H9 (cell line): ENCODE measurements at regions not wholly inside any gene's neighbourhood (a gene's known extent, or its start where the extent isn't known, plus 50 kb on each side); places are given as distances from the start of the nearest gene placed in this dataset.

Source experiments
- DNase-seq: peaks from one replicate; pipeline ENCODE4 v3.0.0-alpha.2; 2017
- H2AFZ ChIP-seq: one replicate; pipeline ENCODE4 v1.6.1; 2013; ENCODE audit warnings: mild to moderate bottlenecking, low read length, control low read depth, moderate library complexity
- H2AK5ac ChIP-seq: 2 replicates; pipeline ENCODE4 v1.6.1; 2013; ENCODE audit warnings: low read length, control low read depth, mixed read lengths; ENCODE audit not compliant: insufficient read length
- H2BK120ac ChIP-seq: one replicate; pipeline ENCODE4 v1.6.1; 2013; ENCODE audit warnings: low read depth, mild to moderate bottlenecking, low read length, control low read depth, inconsistent platforms; ENCODE audit not compliant: poor library complexity, severe bottlenecking
- H2BK12ac ChIP-seq: 2 replicates; pipeline ENCODE4 v1.6.1; 2013; ENCODE audit warnings: low read length, control low read depth, mixed read lengths, low read depth; ENCODE audit not compliant: insufficient read length
- H2BK15ac ChIP-seq: 2 replicates; pipeline ENCODE4 v1.6.1; 2013; ENCODE audit warnings: low read depth, low read length, control low read depth
- H2BK20ac ChIP-seq: one replicate; pipeline ENCODE4 v1.6.1; 2013; ENCODE audit warnings: low read depth, mild to moderate bottlenecking, low read length, control low read depth, inconsistent platforms; ENCODE audit not compliant: poor library complexity, severe bottlenecking
- H2BK5ac ChIP-seq: 2 replicates; pipeline ENCODE4 v1.6.1; 2013; ENCODE audit warnings: low read length, control low read depth, mixed read lengths; ENCODE audit not compliant: insufficient read length
- H3K14ac ChIP-seq: 2 replicates; pipeline ENCODE4 v1.6.1; 2013; ENCODE audit warnings: low read length, control low read depth; ENCODE audit not compliant: insufficient read depth
- H3K18ac ChIP-seq: 2 replicates; pipeline ENCODE4 v1.6.1; 2013; ENCODE audit warnings: low read depth, mild to moderate bottlenecking, mixed read lengths, low read length, control low read depth; ENCODE audit not compliant: insufficient read length
- H3K23ac ChIP-seq: 2 replicates; pipeline ENCODE4 v1.6.1; 2013; ENCODE audit warnings: low read length, control low read depth, mixed read lengths, low read depth; ENCODE audit not compliant: insufficient read length
- H3K23me2 ChIP-seq: 2 replicates; pipeline ENCODE4 v1.6.1; 2013; ENCODE audit warnings: low read depth, mild to moderate bottlenecking, mixed read lengths, low read length, control low read depth; ENCODE audit not compliant: insufficient read length, poor library complexity, severe bottlenecking
- H3K27ac ChIP-seq: 2 replicates; pipeline ENCODE4 v1.5.1; 2013; ENCODE audit warnings: low read length, control low read depth, mixed read lengths, low read depth; ENCODE audit not compliant: insufficient read length
- H3K27me3 ChIP-seq: 2 replicates; pipeline ENCODE4 v1.6.1; 2013; ENCODE audit warnings: low read length, control low read depth, inconsistent platforms; ENCODE audit not compliant: insufficient read depth
- H3K4ac ChIP-seq: 2 replicates; pipeline ENCODE4 v1.6.1; 2013; ENCODE audit warnings: low read depth, mild to moderate bottlenecking, control low read depth, inconsistent platforms, low read length, moderate library complexity
- H3K4me1 ChIP-seq: 2 replicates; pipeline ENCODE4 v1.6.1; 2013; ENCODE audit warnings: low read length, control low read depth, inconsistent platforms; ENCODE audit not compliant: insufficient read depth
- H3K4me2 ChIP-seq: 2 replicates; pipeline ENCODE4 v1.6.1; 2013; ENCODE audit warnings: low read length, control low read depth, mixed read lengths; ENCODE audit not compliant: insufficient read length, insufficient read depth
- H3K56ac ChIP-seq: 2 replicates; pipeline ENCODE4 v1.6.1; 2013; ENCODE audit warnings: low read depth, mild to moderate bottlenecking, mixed read lengths, low read length, control low read depth; ENCODE audit not compliant: insufficient read length
- H3K79me1 ChIP-seq: 2 replicates; pipeline ENCODE4 v1.6.1; 2013; ENCODE audit warnings: low read depth, mild to moderate bottlenecking, moderate library complexity, low read length, control low read depth, inconsistent platforms; ENCODE audit not compliant: insufficient read depth, poor library complexity, severe bottlenecking
- H3K79me2 ChIP-seq: 2 replicates; pipeline ENCODE4 v1.6.1; 2013; ENCODE audit warnings: low read length, control low read depth, inconsistent platforms; ENCODE audit not compliant: insufficient read depth
- H3K9ac ChIP-seq: 2 replicates; pipeline ENCODE4 v1.6.1; 2013; ENCODE audit warnings: low read length, control low read depth, mixed read lengths; ENCODE audit not compliant: insufficient read length; ENCODE audit errors: extremely low read depth
- H3K9me3 ChIP-seq: one replicate; pipeline ENCODE4 v1.6.1; 2013; ENCODE audit warnings: low read depth, low read length, inconsistent platforms; ENCODE audit not compliant: control insufficient read depth
- H3T11ph ChIP-seq: one replicate; pipeline ENCODE4 v1.6.1; 2013; ENCODE audit warnings: mild to moderate bottlenecking, low read length, control low read depth, inconsistent platforms
- H4K20me1 ChIP-seq: one replicate; pipeline ENCODE4 v1.6.1; 2013; ENCODE audit not compliant: control insufficient read depth, insufficient read length, insufficient read depth
- H4K5ac ChIP-seq: 2 replicates; pipeline ENCODE4 v1.6.1; 2013; ENCODE audit warnings: low read depth, mild to moderate bottlenecking, mixed read lengths, low read length, control low read depth; ENCODE audit not compliant: insufficient read length
- H4K8ac ChIP-seq: replicated peaks from 2 replicates; pipeline ENCODE4 v1.6.1; 2013; ENCODE audit warnings: low read length, control low read depth, mixed read lengths, low read depth; ENCODE audit not compliant: insufficient read length
- H4K91ac ChIP-seq: 2 replicates; pipeline ENCODE4 v1.6.1; 2013; ENCODE audit warnings: low read depth, mild to moderate bottlenecking, moderate library complexity, mixed read lengths, low read length, control low read depth; ENCODE audit not compliant: insufficient read length
- H3K27ac Mint-ChIP-seq, 3 experiments: 2 replicates in 2 of 3; 3 replicates in 1 of 3; pipeline ENCODE4 v1.8.0; 2020 to 2021; ENCODE audit warnings: mixed read lengths in 3 of 3, mild to moderate bottlenecking in 1 of 3, moderate library complexity in 1 of 3
- H3K27me3 Mint-ChIP-seq: 2 replicates; pipeline ENCODE4 v1.8.0; 2021; ENCODE audit warnings: low read depth, mild to moderate bottlenecking, moderate library complexity, mixed read lengths
- H3K36me3 Mint-ChIP-seq, 3 experiments: 2 replicates in 2 of 3; 3 replicates in 1 of 3; pipeline ENCODE4 v1.8.0; 2020 to 2021; ENCODE audit warnings: low read depth in 3 of 3, mixed read lengths in 3 of 3; ENCODE audit not compliant: insufficient read depth in 1 of 3
- H3K4me1 Mint-ChIP-seq, 2 experiments: 2 replicates each; pipeline ENCODE4 v1.8.0; 2020; ENCODE audit warnings: mixed read lengths in 2 of 2
- H3K4me3 Mint-ChIP-seq, 2 experiments: 2 replicates in 1 of 2; 3 replicates in 1 of 2; pipeline ENCODE4 v1.8.0; 2020 to 2021; ENCODE audit warnings: mild to moderate bottlenecking in 2 of 2, mixed read lengths in 2 of 2, moderate library complexity in 1 of 2
- H3K9me3 Mint-ChIP-seq, 2 experiments: 2 replicates in 1 of 2; 3 replicates in 1 of 2; pipeline ENCODE4 v1.8.0; 2020; ENCODE audit warnings: mild to moderate bottlenecking in 2 of 2, mixed read lengths in 2 of 2, moderate library complexity in 1 of 2
- CTCF ChIP-seq: fragments of 200-600 bp; sonication (generic); conservative IDR thresholded peaks from 3 replicates; pipeline ENCODE4 v1.8.0; 2021; ENCODE audit warnings: antibody characterized with exemption, mild to moderate bottlenecking
- WGBS: extraction: QIAGEN DNeasy Blood & Tissue Kit; methylation state at CpG from one replicate; pipeline ENCODE4 v1.1.7; 2013; ENCODE audit warnings: missing lambda C conversion rate, low lambda C conversion rate, mixed read lengths; ENCODE audit not compliant: insufficient read length; ENCODE audit errors: extremely low coverage; 5-methylcytosine and 5-hydroxymethylcytosine counted together

GRCh38 chrX:131895807-131896206 lies 127.3 kb upstream of the STK26 start:
- TF ChIP-seq CTCF: no peak
- WGBS: no CpG with 5 or more reads among the region's 3 CpGs
- H3K4me3 Mint-ChIP-seq: no peak overlapping the region

More at GRCh38 chrX:131895807-131896206, 127.3 kb upstream of the STK26 start:
- H2BK15ac ChIP-seq: no peak overlapping the region
- DNase-seq: no peak
- Mint-ChIP-seq H3K27ac (no peak overlapping the region), H3K36me3 (no peaks in the 10 kb centered on the region), H3K4me1 (peaks cover 0 to 4% of the 10 kb centered on the region in 2 experiments; a peak in 2 of 4 replicates), H3K9me3 (no peaks in the 10 kb centered on the region), H3K27me3 (peaks cover 13% of the 10 kb centered on the region)
- no peak overlapping the region for H3K4me2 ChIP-seq
- no peak overlapping the region for H2BK12ac ChIP-seq
- H2BK120ac ChIP-seq: no peak overlapping the region
- no peak overlapping the region for H3K14ac ChIP-seq
- no peaks in the 10 kb centered on the region; the same call in 1 of the 2 replicates for H3K4me1 ChIP-seq
- H3K56ac ChIP-seq: no peak overlapping the region
- H3K27ac ChIP-seq: no peak overlapping the region
- no peak overlapping the region for H3K9ac ChIP-seq
- no peak overlapping the region for H4K5ac ChIP-seq
- H3K9me3 ChIP-seq: no peaks in the 10 kb centered on the region
- no peak overlapping the region for H2AK5ac ChIP-seq
- no peak overlapping the region for H4K91ac ChIP-seq
- no peaks in the 10 kb centered on the region for H4K20me1 ChIP-seq
- H3K23me2 ChIP-seq: no peaks in the 10 kb centered on the region
- no peaks in the 10 kb centered on the region for H3K79me1 ChIP-seq
- H3K79me2 ChIP-seq: no peaks in the 10 kb centered on the region
- no peaks in the 10 kb centered on the region for H3K27me3 ChIP-seq
- no peak overlapping the region for H2BK20ac ChIP-seq
- no peak overlapping the region for H3K23ac ChIP-seq
- H3K4ac ChIP-seq: no peak overlapping the region
- H2BK5ac ChIP-seq: no peak overlapping the region
- no peak overlapping the region for H3T11ph ChIP-seq
- no peak overlapping the region for H4K8ac ChIP-seq
- H3K18ac ChIP-seq: no peak overlapping the region
- H2AFZ ChIP-seq: no peak overlapping the region
